Activated naive CD8-positive, alpha-beta T cell treated with anti-CD3 and anti-CD28 coated beads, Interleukin-2, amount 10 ng/mL, durations not matched to agents 7 days and 5 days (primary cell): ENCODE measurements at regions not wholly inside any gene's neighbourhood (a gene's known extent, or its start where the extent isn't known, plus 50 kb on each side); places are given as distances from the start of the nearest gene placed in this dataset.

ENCODE experiments used
- ATAC-seq: fragments of 150-1000 bp; cut with Tn5 transposase; one replicate; pipeline ENCODE4 v1.10.0; 2021; ENCODE audit warnings: low read depth, moderate library complexity
- POLR2A ChIA-PET: fragments of 350-600 bp; sonication (Branson Sonifier 250); formaldehyde crosslinking; loops from one replicate; lab custom pipeline; 2021; ENCODE audit warnings: antibody characterized with exemption; lab: Charles Lee
- DNase-seq: peaks from one replicate; pipeline ENCODE4 v3.0.0; 2021
- H3K27ac Mint-ChIP-seq: one replicate; pipeline ENCODE4 v1.8.0; 2022; ENCODE audit warnings: mild to moderate bottlenecking, mixed read lengths
- H3K27me3 Mint-ChIP-seq: one replicate; pipeline ENCODE4 v1.8.0; 2022; ENCODE audit warnings: mild to moderate bottlenecking, moderate library complexity, mixed read lengths
- H3K36me3 Mint-ChIP-seq: one replicate; pipeline ENCODE4 v1.8.0; 2021; ENCODE audit warnings: mild to moderate bottlenecking, mixed read lengths
- H3K4me1 Mint-ChIP-seq: one replicate; pipeline ENCODE4 v1.8.0; 2021; ENCODE audit warnings: mixed read lengths
- H3K4me3 Mint-ChIP-seq: one replicate; pipeline ENCODE4 v1.8.0; 2022; ENCODE audit warnings: mild to moderate bottlenecking, moderate library complexity, mixed read lengths
- H3K9me3 Mint-ChIP-seq: one replicate; pipeline ENCODE4 v1.8.0; 2021; ENCODE audit warnings: mixed read lengths

DNA sequence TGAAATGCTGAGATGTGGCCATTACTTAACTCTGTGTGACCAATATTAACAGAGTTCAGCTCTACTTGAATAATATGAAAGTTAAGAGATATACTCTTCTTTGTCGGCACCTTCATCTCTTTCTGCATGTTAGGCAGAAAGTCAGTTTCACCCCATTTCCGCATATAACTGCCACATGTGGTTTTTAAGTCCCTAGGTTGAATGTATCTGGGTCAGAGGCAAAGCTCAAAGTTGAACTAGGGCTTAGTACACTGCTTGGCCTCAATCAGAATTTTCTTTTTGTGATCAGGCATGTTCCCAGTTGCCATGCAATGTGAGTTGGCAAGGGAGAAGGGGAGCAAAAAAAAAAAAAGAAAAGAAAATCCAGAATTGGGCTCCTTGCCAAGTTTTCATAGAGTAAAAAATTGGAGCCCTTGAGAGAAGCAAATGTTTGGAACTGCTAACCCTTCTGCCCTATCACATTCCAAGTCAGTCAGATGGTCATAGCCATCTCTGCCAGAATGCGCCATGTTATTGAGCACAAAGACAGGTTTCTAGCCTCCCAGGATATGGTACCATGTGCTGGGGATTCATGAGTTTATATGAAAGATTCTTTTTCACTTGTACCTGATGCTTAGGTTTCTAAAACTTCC lies 251.2 kb upstream of the RORB start:
- H3K4me3 Mint-ChIP-seq: no peak overlapping the region
- DNase-seq (no peak), ATAC-seq (peak; percentile 92)
- no peaks in the 10 kb centered on the region for H3K27me3 Mint-ChIP-seq
- peak overlapping the region; percentile 88 for H3K27ac Mint-ChIP-seq
- H3K4me1 Mint-ChIP-seq: peaks cover 10% of the 10 kb centered on the region
- POLR2A ChIA-PET: interaction anchor here (0.7 to 1.2 kb wide), 2 partner anchors 825 to 1881 kb away, joined by 4 read pairs; partner anchors contain the start of gene ZFAND5
- H3K36me3 Mint-ChIP-seq: peaks cover 9% of the 10 kb centered on the region
- H3K9me3 Mint-ChIP-seq: peaks cover 16% of the 10 kb centered on the region

DNA sequence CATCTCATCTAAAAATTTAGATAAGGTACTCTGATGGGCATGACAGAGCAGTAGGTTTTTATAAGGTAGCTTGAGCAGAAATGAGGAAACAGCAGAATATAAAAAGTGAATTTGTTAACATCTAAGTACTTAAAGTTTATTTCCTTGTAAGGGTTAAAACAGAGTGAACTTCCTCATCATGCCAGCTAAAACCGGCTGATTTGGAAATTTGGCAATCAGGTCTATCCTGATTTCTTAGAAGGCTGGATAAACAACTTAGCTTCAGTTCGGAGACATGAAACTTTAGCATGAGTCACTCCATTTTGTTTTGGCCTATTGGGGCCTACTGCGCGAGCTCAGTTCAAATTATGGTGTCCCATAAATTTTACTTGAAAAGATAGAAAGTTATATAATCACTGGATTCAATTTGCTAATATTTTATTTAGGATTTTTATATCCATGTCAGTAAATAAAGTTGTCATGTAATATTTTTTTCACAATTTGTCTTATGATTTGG lies 241.6 kb upstream of the RORB start:
- H3K36me3 Mint-ChIP-seq: no peaks in the 10 kb centered on the region
- H3K27me3 Mint-ChIP-seq: no peaks in the 10 kb centered on the region
- no peaks in the 10 kb centered on the region for H3K9me3 Mint-ChIP-seq
- no peak overlapping the region for H3K27ac Mint-ChIP-seq
- ATAC-seq: no peak
- H3K4me3 Mint-ChIP-seq: no peak overlapping the region
- DNase-seq: no peak
- POLR2A ChIA-PET: no interaction called here
- H3K4me1 Mint-ChIP-seq: no peaks in the 10 kb centered on the region

DNA sequence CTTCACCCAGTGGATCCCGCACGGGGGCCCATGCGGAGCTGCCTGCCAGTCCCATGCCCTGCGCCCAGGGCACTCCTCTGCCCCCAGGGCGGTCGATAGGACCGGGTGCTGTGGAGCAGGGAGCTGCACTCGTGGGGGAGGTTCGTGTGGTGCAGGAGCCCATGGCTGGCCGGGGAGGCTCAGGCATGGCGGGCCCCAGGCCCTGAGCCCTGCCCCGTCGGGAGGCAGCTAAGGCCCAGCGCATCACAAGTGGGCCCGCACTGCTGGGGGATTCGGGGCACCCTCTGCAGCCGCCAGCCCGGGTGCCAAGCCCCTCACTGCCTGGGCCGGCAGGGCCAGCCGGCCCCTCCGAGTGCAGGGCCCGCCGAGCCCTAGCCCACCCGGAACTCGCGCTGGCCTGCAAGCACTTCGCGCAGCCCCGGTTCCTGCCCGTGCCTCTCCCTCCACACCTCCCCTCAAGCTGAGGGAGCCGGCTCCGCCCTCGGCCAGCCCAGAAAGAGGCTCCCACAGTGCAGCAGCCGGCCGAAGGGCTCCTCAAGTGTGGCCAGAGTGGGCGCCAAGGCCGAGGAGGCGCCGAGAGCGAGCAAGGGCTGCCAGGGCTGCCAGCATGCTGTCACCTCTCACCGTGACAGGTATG lies 221.1 kb upstream of the RORB start:
- H3K4me3 Mint-ChIP-seq: no peak overlapping the region
- no peak for DNase-seq
- no peak for ATAC-seq
- POLR2A ChIA-PET: no interaction called here
- H3K9me3 Mint-ChIP-seq: peaks cover 1% of the 10 kb centered on the region
- H3K4me1 Mint-ChIP-seq: peaks cover 13% of the 10 kb centered on the region
- no peak overlapping the region for H3K27ac Mint-ChIP-seq
- H3K36me3 Mint-ChIP-seq: no peaks in the 10 kb centered on the region
- peaks cover 2% of the 10 kb centered on the region for H3K27me3 Mint-ChIP-seq

DNA sequence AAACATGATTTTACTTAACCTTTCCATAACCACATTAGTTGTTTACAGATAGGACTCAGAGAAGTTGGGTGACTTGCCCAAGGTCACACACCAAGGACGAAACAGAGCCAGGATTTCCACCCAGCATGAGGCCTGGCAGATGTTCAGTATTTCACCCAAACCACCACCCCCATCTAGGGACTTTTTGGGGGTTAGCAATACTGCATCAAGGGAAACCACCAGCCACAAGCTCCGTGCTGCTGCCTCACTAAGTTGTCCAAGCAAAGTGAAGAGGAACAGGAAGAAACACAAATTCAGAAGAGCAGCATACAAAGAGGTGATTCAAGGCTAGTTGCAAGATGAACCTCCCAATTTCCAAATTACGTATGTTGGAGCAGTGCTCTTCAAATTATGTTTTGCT lies 219.6 kb upstream of the RORB start:
- POLR2A ChIA-PET: no interaction called here
- peak; percentile 91 for ATAC-seq
- H3K27ac Mint-ChIP-seq: peak overlapping the region; percentile 25
- H3K9me3 Mint-ChIP-seq: peaks cover 1% of the 10 kb centered on the region
- no peak overlapping the region for H3K4me3 Mint-ChIP-seq
- H3K36me3 Mint-ChIP-seq: no peaks in the 10 kb centered on the region
- peaks cover 13% of the 10 kb centered on the region for H3K4me1 Mint-ChIP-seq
- no peaks in the 10 kb centered on the region for H3K27me3 Mint-ChIP-seq
- DNase-seq: peak; percentile 31

DNA sequence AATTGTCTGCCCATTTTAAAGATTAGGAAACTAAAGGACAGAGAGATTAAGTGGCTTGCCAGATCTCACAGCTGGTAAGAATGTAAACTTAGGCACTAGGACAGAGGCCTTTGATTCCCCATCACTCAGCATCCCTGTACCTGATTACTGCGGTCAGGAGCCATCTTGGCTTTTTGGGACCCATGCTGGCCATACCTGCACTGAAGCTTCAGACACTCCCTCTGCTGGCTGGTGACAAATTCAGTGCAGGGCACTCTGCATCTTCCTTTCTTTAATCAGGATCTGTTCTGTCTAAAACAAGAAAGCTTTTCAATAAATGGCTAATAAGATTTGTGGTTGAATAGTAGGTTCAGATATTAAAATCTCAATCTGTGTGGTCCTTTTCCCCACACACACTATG lies 215.5 kb upstream of the RORB start:
- POLR2A ChIA-PET: no interaction called here
- no peak for DNase-seq
- H3K27me3 Mint-ChIP-seq: no peaks in the 10 kb centered on the region

DNA sequence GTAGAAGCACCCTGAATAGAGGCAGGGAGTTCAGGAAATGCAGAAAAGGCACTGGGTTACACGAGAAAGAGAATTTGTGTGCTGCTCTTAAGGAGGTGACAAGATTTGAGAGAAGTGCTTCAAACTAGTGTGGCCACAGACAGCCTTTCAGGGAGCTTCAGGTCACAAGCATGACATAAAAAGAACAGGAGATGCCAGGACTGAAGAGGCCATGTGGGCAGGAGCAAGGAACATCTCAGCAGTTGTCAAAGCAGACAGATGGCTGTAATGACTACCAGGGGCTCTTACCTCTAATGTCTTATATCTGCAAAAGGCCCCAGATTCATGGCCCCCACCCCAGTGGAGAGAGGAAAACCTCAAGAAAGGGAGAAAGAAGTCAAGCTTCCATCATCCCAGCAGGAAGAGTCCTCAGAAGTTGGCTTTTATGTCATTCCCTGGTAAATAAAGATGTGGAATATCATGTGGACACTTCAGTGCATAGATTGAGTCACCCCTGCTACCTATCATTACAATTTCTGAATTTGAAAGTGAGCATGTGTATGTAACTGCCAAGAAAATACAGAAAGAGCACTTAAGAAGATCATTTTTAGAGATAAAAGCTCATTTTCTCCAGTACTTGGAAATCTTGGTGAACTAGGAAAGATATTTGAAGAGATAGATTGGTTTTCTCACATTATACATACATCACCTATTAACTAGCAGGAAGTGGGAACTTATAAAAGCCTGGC lies 214.4 kb upstream of the RORB start:
- Mint-ChIP-seq H3K27ac (no peak overlapping the region), H3K36me3 (no peaks in the 10 kb centered on the region), H3K4me1 (peaks cover 4% of the 10 kb centered on the region), H3K9me3 (peaks cover 2% of the 10 kb centered on the region), H3K27me3 (no peaks in the 10 kb centered on the region), H3K4me3 (no peak overlapping the region)
- ATAC-seq (no peak), DNase-seq (no peak)
- POLR2A ChIA-PET: no interaction called here

More for the DNA sequence above, 215.5 kb upstream of the RORB start:
- peak; percentile 29 for ATAC-seq
- no peaks in the 10 kb centered on the region for H3K9me3 Mint-ChIP-seq
- H3K36me3 Mint-ChIP-seq: no peaks in the 10 kb centered on the region
- H3K4me1 Mint-ChIP-seq: peaks cover 13% of the 10 kb centered on the region
- no peak overlapping the region for H3K4me3 Mint-ChIP-seq
- H3K27ac Mint-ChIP-seq: no peak overlapping the region

DNA sequence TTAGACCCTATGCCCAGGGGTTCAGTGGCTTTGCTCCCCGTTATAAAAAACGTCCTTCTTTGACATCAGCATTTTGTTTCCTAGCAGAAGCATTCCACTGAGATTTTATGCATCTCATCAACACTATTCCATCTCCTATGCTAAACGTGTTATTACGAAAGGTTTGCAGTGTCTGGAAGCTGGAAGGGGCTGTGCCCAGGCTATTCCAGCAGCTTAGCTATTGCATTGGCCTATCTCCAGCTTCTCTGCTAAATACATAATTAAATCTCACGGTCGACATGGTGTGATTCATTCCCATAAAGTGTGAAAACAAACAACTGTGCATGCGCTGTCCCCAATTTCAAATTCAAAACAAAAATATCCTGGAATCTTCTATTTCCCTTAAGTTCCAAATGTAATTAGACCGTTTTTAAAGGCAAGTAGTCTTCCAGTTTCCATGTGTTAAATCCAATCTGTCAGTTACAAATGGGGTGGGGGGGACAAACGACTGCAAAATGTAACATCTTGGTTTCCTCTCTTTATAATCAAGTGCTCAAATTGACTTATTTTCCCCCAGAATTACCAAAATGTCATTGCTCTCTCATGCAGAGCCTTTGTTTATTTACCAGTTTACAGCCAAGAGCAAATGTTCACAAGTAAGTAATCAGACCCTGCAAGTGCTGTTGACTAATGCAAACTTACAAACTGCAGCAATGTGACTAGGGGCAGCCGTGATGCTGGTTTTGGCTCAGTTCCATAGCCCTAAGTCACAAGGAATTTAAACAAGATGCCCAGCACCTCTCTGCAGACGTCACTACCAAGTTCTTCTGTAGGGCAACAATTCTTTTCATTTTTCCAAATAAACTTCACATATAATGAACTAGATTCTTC lies 212.3 kb upstream of the RORB start:
- ATAC-seq: no peak
- Mint-ChIP-seq H3K4me3 (no peak overlapping the region), H3K36me3 (no peaks in the 10 kb centered on the region), H3K27ac (no peak overlapping the region), H3K9me3 (peaks cover 2% of the 10 kb centered on the region), H3K4me1 (no peaks in the 10 kb centered on the region), H3K27me3 (no peaks in the 10 kb centered on the region)
- DNase-seq: no peak
- POLR2A ChIA-PET: no interaction called here

DNA sequence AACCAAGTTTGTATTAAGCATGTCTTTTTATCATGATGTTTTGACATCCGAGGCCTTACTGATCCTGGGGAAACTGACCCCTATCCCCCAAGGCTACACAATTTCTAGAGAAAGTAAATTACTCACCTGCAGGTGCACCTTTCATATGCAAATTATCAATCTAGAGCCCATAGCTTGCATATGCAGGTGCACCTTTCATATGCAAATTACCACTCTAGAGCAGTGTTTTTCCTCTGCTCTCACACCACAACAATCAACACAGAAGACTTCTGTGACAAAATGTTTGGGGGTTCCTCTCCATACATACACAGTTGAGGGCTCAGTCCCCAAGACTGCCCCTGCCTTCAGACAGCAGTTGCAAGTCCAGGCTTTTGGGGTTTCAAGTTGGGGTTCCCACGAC lies 203.7 kb upstream of the RORB start:
- Mint-ChIP-seq H3K4me1 (no peaks in the 10 kb centered on the region), H3K36me3 (no peaks in the 10 kb centered on the region), H3K4me3 (no peak overlapping the region), H3K9me3 (peaks cover 1% of the 10 kb centered on the region), H3K27me3 (no peaks in the 10 kb centered on the region), H3K27ac (no peak overlapping the region)
- DNase-seq (no peak), ATAC-seq (no peak)
- POLR2A ChIA-PET: no interaction called here

DNA sequence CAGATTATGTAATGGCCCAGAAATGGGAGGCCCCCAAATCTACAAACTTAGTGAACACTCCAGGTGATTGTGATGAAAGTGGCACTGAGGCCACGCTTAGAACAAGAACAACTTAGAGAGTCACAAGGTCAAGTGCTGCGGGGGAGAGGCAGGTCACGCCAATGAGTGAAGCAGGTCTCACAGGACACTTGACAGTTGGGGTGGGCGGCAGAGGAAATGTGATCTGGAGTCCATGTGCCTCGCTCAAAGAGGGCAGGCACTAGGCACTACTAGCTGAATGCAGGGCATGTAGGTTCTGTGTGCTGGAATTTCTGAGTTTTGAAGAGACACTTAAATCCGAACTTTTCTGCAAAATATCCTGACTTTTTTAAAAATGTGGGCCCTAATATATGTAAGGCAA lies 193.2 kb upstream of the RORB start:
- ATAC-seq (no peak), DNase-seq (no peak)
- Mint-ChIP-seq H3K36me3 (no peaks in the 10 kb centered on the region), H3K27ac (no peak overlapping the region), H3K27me3 (no peaks in the 10 kb centered on the region), H3K9me3 (no peaks in the 10 kb centered on the region), H3K4me1 (no peaks in the 10 kb centered on the region), H3K4me3 (no peak overlapping the region)
- POLR2A ChIA-PET: no interaction called here

DNA sequence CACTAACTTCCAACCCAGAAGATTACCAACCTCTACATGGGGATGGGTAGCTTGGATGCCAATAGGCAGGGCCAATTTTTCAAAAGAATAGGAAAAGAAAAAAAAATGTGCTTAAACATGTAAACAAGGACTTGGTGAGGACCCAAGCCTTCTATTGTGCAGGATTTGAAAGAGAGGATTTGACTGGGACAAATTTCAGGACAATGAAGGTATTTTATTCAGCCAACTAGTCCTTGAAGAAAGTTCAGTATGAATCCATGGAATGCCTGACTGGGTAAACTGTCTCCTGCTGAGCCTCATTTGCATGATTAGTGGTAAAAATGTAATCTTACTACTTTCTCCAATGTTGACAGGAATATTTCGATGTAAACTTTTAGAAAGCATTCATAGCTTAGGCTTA lies 192.5 kb upstream of the RORB start:
- no peaks in the 10 kb centered on the region for H3K4me1 Mint-ChIP-seq
- no peaks in the 10 kb centered on the region for H3K9me3 Mint-ChIP-seq
- no peak for ATAC-seq
- H3K36me3 Mint-ChIP-seq: no peaks in the 10 kb centered on the region
- no peak overlapping the region for H3K4me3 Mint-ChIP-seq
- POLR2A ChIA-PET: no interaction called here
- DNase-seq: no peak
- no peaks in the 10 kb centered on the region for H3K27me3 Mint-ChIP-seq
- H3K27ac Mint-ChIP-seq: no peak overlapping the region

DNA sequence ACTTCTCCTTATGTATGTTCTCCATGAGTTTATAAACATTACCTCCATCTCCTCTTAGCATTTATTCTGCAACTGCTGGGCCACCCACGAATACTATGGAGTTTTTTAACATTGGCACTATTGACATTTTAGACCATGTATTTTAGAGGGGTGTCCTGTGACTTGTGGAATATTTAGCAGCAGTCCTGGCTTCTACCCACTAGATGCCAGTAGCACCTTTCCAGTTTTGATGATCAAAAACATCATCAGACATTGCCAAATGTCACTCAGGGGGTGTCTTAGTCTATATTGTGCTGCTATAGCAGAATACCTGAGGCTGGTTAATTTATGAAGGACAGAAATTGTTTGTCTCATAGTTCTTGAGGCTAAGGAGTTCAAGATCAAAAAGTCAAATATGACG lies 187.5 kb upstream of the RORB start:
- no peak overlapping the region for H3K27ac Mint-ChIP-seq
- peaks cover 5% of the 10 kb centered on the region for H3K27me3 Mint-ChIP-seq
- no peak overlapping the region for H3K4me3 Mint-ChIP-seq
- ATAC-seq (no peak), DNase-seq (no peak)
- peaks cover 2% of the 10 kb centered on the region for H3K9me3 Mint-ChIP-seq
- no peaks in the 10 kb centered on the region for H3K4me1 Mint-ChIP-seq
- POLR2A ChIA-PET: no interaction called here
- H3K36me3 Mint-ChIP-seq: no peaks in the 10 kb centered on the region

DNA sequence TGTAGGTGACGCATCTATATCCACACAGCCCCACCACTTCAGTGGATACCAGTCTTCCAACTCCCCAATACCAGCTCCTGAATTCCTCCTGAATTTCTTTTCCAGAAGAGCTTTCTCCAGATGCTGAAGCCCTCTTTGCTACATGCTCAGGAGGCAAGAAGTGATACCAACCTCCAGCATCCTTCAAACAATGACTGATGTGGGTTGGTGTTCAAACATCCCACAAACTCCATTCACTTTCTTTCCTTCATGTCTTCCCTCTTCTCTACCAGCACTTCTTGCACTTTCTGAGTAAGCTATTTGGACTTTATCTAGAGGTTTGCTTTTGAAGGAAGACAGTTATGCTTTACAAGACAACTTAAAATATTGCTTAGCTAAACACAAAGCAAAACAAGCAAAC lies 179.9 kb upstream of the RORB start:
- Mint-ChIP-seq H3K4me3 (no peak overlapping the region), H3K4me1 (no peaks in the 10 kb centered on the region), H3K27me3 (peaks cover 5% of the 10 kb centered on the region), H3K9me3 (peaks cover 6% of the 10 kb centered on the region), H3K36me3 (no peaks in the 10 kb centered on the region), H3K27ac (no peak overlapping the region)
- no peak for ATAC-seq
- POLR2A ChIA-PET: no interaction called here
- DNase-seq: no peak

DNA sequence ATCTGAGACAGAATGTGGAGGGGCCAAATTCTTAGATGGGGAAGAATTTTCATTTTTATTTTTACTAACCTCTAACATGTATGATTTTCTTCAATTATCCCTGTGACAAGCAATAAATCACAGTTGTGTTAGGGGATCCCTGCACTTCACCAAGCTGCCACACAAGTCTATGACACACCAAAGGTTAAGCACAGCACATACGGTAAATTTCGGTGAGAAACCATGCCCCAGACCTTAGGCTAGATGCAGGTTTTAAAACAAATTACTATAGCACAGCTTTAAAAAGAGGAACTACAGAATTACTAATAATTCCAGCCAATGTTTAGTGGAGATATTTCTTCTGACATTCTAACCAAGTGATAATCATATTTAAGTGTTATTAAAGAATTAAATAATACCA lies 175.7 kb upstream of the RORB start:
- no peak for ATAC-seq
- no peak overlapping the region for H3K4me3 Mint-ChIP-seq
- peaks cover 3% of the 10 kb centered on the region for H3K27me3 Mint-ChIP-seq

More for the DNA sequence above, 175.7 kb upstream of the RORB start:
- POLR2A ChIA-PET: no interaction called here
- H3K36me3 Mint-ChIP-seq: no peaks in the 10 kb centered on the region
- H3K4me1 Mint-ChIP-seq: peaks cover 4% of the 10 kb centered on the region
- H3K27ac Mint-ChIP-seq: no peak overlapping the region
- no peak for DNase-seq
- peaks cover 4% of the 10 kb centered on the region for H3K9me3 Mint-ChIP-seq
